HG02885 (cell line): ENCODE measurements at regions not wholly inside any gene's neighbourhood (a gene's known extent, or its start where the extent isn't known, plus 50 kb on each side); places are given as distances from the start of the nearest gene placed in this dataset.

Source experiments
- ATAC-seq: cut with Tn5 transposase; IDR thresholded peaks from one replicate; pipeline ENCODE4 v1.9.1; 2021; ENCODE audit warnings: mild to moderate bottlenecking; ENCODE audit not compliant: unreplicated experiment, poor library complexity

- ATAC-seq, result no peak
Observed at GRCh38 chr6:105803442-105803841, 282.7 kb upstream of the PRDM1 start.

GRCh38 chr6:105802703-105803102 lies 283.4 kb upstream of the PRDM1 start:
- no peak for ATAC-seq

GRCh38 chr6:105800871-105801270 lies 285.3 kb upstream of the PRDM1 start:
- no peak for ATAC-seq

GRCh38 chr6:105800398-105800797 lies 285.7 kb upstream of the PRDM1 start:
- ATAC-seq, result no peak

GRCh38 chr6:105799056-105799455 lies 287.1 kb upstream of the PRDM1 start:
- no peak for ATAC-seq

GRCh38 chr6:105797983-105798453 lies 288.1 kb upstream of the PRDM1 start:
- ATAC-seq, result no peak

GRCh38 chr6:105797286-105797979 lies 288.7 kb upstream of the PRDM1 start:
- no peak for ATAC-seq

GRCh38 chr6:105795913-105796517 lies 290.1 kb upstream of the PRDM1 start:
- no peak for ATAC-seq

- no peak for ATAC-seq
Observed at GRCh38 chr6:105795366-105795765, 290.8 kb upstream of the PRDM1 start.

GRCh38 chr6:105794870-105795269 lies 291.3 kb upstream of the PRDM1 start:
- ATAC-seq, result no peak

- no peak for ATAC-seq
Observed at GRCh38 chr6:105794239-105794638, 291.9 kb upstream of the PRDM1 start.

- no peak for ATAC-seq
Observed at GRCh38 chr6:105793130-105793529, 293.0 kb upstream of the PRDM1 start.

- peak; percentile 65 for ATAC-seq
Observed at GRCh38 chr6:105791583-105792318, 294.4 kb upstream of the PRDM1 start.

- no peak for ATAC-seq
Observed at GRCh38 chr6:105791179-105791578, 295.0 kb upstream of the PRDM1 start.

- ATAC-seq, result no peak
Observed at GRCh38 chr6:105790635-105791034, 295.5 kb upstream of the PRDM1 start.

- ATAC-seq, result no peak
Observed at GRCh38 chr6:105789935-105790334, 296.2 kb upstream of the PRDM1 start.

GRCh38 chr6:105787747-105788146 lies 298.4 kb upstream of the PRDM1 start:
- ATAC-seq, result no peak

GRCh38 chr6:105786890-105787655 lies 299.1 kb upstream of the PRDM1 start:
- peak; percentile 74 for ATAC-seq

- no peak for ATAC-seq
Observed at GRCh38 chr6:105786449-105786848, 299.7 kb upstream of the PRDM1 start.

GRCh38 chr6:105785066-105785811 lies 300.9 kb upstream of the PRDM1 start:
- no peak for ATAC-seq
